LNCAP (cell line): ENCODE measurements at regions not wholly inside any gene's neighbourhood (a gene's known extent, or its start where the extent isn't known, plus 50 kb on each side); places are given as distances from the start of the nearest gene placed in this dataset.

ENCODE experiments used
- TF ChIP-seq, protein P1 (sequence below): fragments of 450-650 bp; IDR thresholded peaks from 2 replicates; pipeline ENCODE4 v1.5.1; 2017; ENCODE audit warnings: mild to moderate bottlenecking

DNA sequence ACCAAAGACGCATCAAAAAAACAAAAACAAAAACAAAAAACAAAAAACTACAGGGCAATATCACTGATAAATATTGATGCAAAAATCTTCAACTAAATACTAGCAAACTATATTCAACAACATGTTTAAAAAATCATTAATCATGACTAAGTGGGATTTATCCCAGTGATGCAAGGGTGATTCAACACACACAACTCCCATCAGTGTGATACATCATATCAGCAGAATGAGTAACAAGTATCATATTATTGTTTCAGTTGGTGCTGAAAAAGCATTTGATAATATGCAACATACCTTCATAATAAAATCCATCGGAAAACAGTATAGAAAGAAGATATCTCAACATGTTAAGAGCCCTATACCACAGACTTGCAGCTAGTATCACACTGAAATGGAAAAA is 953.0 kb downstream of the AMY1C start:
- TF ChIP-seq, protein P1, sequence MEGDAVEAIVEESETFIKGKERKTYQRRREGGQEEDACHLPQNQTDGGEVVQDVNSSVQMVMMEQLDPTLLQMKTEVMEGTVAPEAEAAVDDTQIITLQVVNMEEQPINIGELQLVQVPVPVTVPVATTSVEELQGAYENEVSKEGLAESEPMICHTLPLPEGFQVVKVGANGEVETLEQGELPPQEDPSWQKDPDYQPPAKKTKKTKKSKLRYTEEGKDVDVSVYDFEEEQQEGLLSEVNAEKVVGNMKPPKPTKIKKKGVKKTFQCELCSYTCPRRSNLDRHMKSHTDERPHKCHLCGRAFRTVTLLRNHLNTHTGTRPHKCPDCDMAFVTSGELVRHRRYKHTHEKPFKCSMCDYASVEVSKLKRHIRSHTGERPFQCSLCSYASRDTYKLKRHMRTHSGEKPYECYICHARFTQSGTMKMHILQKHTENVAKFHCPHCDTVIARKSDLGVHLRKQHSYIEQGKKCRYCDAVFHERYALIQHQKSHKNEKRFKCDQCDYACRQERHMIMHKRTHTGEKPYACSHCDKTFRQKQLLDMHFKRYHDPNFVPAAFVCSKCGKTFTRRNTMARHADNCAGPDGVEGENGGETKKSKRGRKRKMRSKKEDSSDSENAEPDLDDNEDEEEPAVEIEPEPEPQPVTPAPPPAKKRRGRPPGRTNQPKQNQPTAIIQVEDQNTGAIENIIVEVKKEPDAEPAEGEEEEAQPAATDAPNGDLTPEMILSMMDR, result no peak

DNA sequence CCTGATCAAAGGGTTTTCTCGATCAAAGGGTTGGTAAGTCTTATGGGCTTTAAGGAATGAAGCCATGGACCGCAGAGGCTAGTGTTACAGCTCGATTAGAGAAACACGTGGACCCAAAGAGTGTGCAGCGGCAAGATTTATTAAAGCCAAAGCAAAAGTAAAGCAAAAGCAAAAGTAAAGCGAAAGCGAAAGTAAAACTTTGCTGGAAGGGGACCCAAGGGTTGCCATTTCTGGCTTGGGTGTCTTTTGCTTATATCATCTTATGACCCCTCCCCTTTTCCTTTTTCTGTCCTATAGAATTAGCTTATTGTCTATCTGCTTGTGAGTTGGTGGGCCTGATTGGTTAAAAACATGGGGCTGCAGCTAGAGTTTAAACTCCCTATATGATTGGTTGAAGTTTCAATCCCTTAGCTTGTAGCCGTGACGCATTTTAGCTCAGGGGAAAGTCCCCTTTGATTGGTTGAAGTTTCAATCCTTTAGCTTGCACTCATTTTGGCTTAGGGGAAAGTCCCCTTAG is 957.0 kb downstream of the AMY1C start:
- TF ChIP-seq, protein P1, result no peak

DNA sequence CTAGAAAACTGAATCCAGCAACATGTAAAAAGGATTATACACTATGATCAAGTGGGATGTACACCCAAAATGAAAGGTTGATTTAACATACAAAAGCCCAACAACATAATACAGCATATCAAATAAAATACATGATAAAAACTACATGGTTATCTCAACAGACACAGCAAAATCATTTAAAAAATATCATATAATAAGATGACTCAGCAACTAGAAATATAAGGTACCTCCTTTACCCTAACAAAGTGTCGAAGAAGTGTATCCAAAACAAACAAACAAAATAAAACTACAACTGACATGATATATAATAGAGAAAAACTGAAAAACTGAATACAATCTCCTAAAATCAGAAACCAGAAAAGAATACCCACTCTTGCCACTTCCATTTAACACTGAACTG is 969.1 kb downstream of the AMY1C start:
- TF ChIP-seq, protein P1, result no peak

DNA sequence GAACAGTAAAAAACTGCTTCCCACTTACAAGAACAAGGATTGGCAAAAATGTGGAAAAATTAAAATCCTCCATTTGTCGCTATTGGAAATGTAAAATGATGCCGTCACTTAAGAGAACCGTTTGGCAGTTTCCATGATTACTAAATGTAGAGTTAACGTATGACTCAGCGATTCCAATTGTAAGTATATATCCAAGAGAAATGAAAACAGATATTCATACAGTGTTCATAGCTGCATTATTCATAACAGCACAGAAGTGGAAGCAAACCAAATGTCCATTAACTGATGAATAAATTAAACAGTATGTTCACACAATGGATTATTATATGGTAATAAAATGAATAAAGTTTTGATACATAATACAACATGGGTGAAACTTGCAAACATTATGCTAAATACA is 971.0 kb downstream of the AMY1C start:
- TF ChIP-seq, protein P1, result no peak

DNA sequence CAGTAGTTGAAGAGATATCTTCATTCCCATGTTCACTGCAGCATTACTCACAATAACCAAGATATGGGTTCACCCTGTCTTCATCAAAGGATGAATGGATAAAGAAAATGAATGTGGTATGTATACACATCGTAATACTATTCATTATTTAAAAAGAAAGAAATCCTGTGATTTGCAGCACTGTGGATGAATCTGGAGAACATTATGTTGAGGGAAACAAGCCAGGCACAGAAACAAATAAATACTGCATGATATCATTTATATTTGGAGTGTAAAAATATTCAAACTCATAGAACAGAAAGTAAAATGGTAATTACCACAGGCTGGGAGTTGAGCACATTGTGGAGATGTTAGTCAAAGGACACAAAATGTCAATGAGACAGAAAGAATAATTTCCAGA is 977.2 kb downstream of the AMY1C start:
- TF ChIP-seq, protein P1, result no peak

DNA sequence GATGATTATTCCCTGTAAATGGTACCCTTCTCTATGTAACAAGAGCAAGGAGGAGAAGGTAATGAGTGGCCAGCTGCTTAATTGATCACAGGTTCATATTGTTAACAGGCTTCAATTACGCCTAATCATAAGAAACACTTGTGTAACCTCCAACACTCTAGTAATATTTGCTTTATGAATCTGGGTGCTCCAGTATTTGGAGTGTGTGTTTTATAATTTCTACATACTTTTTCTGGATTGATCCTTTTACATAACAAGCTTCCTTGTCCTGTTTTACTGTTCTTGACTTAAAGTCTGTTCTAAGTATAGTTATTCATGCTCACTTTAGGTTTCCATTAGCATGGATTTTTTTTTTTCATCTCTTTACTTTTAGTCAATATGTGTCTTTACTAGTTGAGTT is 984.2 kb downstream of the AMY1C start:
- TF ChIP-seq, protein P1, result no peak

DNA sequence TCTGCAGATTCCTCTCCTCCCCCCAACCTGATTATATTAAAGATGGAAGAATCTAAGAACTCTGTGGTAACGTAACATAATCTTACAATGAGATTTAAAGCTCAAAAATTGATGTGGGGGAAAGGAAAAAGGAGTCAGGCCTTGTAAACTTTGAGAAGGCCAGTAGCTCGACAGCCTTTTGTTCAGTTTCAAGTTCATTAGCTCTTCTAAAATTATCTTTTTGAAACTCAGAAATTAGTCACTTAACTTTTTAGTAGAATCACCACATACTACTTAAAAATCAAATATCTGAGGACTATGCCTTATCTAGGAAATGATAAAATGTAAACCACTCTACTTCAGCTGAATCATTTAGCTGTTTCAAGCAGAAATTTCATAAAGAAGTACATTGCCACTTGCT is 996.2 kb downstream of the AMY1C start:
- TF ChIP-seq, protein P1, result no peak

DNA sequence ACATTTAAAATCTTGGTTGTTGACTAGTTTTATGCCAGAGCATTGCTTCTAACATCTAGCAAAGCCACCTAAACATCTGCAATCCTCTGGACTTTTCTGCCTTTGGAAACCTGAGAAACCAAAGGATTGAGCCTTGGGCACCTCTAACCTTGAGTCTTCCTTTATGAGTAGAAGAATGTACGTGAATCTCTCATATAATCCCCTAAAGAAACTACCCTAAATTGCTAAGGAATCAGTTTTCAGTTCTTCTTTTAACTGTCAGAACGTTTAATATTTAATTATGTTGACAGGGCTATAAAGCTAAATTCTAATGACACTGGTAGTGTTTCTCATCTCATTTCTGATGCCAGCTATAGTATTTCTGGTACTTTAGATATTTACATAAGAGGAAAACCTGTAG is 997.3 kb downstream of the AMY1C start:
- TF ChIP-seq, protein P1, result no peak
